IMR-90 (cell line): ENCODE measurements at regions not wholly inside any gene's neighbourhood (a gene's known extent, or its start where the extent isn't known, plus 50 kb on each side); places are given as distances from the start of the nearest gene placed in this dataset.

ENCODE experiments used
- ATAC-seq: fragments of 200-7000 bp; cut with Tn5 transposase; 2 replicates; pipeline ENCODE4 v1.9.1; 2020; ENCODE audit warnings: low read depth, mild to moderate bottlenecking, moderate library complexity
- BruUV-seq: library from RNA; stranded (reverse); fragments of 400-500 nt; replicated peaks from 2 replicates; lab custom pipeline; 2021; lab: Mats Ljungman, UMichigan
- CTCF ChIA-PET: fragments of 300-600 bp; formaldehyde crosslinking; extraction: SDS; loops from one replicate; lab custom pipeline; 2021; ENCODE audit warnings: antibody characterized with exemption; lab: Yijun Ruan, JAX
- POLR2A ChIA-PET: fragments of 300-600 bp; sonication (Branson Sonifier 250); formaldehyde crosslinking; loops from one replicate; lab custom pipeline; 2022; ENCODE audit warnings: antibody characterized with exemption; ENCODE audit not compliant: unreplicated experiment; lab: Charles Lee
- DNase-seq: peaks from one replicate; pipeline ENCODE4 v3.0.0; 2013
- H2AFZ ChIP-seq: replicated peaks from 2 replicates; pipeline ENCODE3; 2013; ENCODE audit warnings: low read length, mild to moderate bottlenecking; ENCODE audit not compliant: poor library complexity
- H2AK5ac ChIP-seq: 2 replicates; pipeline ENCODE4 v1.6.1; 2013; ENCODE audit warnings: low read depth, low read length, inconsistent platforms
- H2AK9ac ChIP-seq: replicated peaks from 2 replicates; pipeline ENCODE3; 2013; ENCODE audit warnings: mild to moderate bottlenecking, low read depth, low read length, moderate library complexity; ENCODE audit not compliant: poor library complexity
- H2BK120ac ChIP-seq: 2 replicates; pipeline ENCODE4 v1.6.1; 2013; ENCODE audit warnings: low read depth, low read length, inconsistent platforms
- H2BK15ac ChIP-seq: 3 replicates; pipeline ENCODE4 v1.6.1; 2013; ENCODE audit warnings: low read depth, low read length, inconsistent platforms
- H2BK20ac ChIP-seq: 2 replicates; pipeline ENCODE4 v1.6.1; 2013; ENCODE audit warnings: low read depth, mild to moderate bottlenecking, inconsistent platforms, low read length, moderate library complexity
- H2BK5ac ChIP-seq: 2 replicates; pipeline ENCODE4 v1.6.1; 2013; ENCODE audit warnings: mild to moderate bottlenecking, low read depth, low read length, inconsistent platforms; ENCODE audit not compliant: poor library complexity, severe bottlenecking
- H3K14ac ChIP-seq: replicated peaks from 2 replicates; pipeline ENCODE4 v1.6.1; 2013; ENCODE audit warnings: low read depth, low read length, inconsistent platforms
- H3K18ac ChIP-seq: 2 replicates; pipeline ENCODE4 v1.6.1; 2013; ENCODE audit warnings: low read depth, low read length, control low read depth
- H3K23ac ChIP-seq: 2 replicates; pipeline ENCODE4 v1.6.1; 2013; ENCODE audit warnings: low read depth, low read length, inconsistent platforms
- H3K27ac ChIP-seq: 2 replicates; pipeline ENCODE4 v1.5.1; 2013; ENCODE audit warnings: mild to moderate bottlenecking, control low read depth, low read length; ENCODE audit not compliant: insufficient read depth
- H3K27me3 ChIP-seq: 2 replicates; pipeline ENCODE4 v1.6.1; 2013; ENCODE audit warnings: low read length; ENCODE audit not compliant: control insufficient read depth, insufficient read depth
- H3K36me3 ChIP-seq: 2 replicates; pipeline ENCODE4 v1.6.1; 2013; ENCODE audit warnings: low read length, mixed read lengths; ENCODE audit not compliant: control insufficient read depth, insufficient read depth
- H3K4ac ChIP-seq: 2 replicates; pipeline ENCODE4 v1.6.1; 2013; ENCODE audit warnings: low read depth, low read length, inconsistent platforms
- H3K4me1 ChIP-seq: 2 replicates; pipeline ENCODE4 v1.6.1; 2013; ENCODE audit warnings: low read length, mixed read lengths; ENCODE audit not compliant: control insufficient read depth, insufficient read depth
- H3K4me2 ChIP-seq: 2 replicates; pipeline ENCODE4 v1.6.1; 2013; ENCODE audit warnings: low read depth, mild to moderate bottlenecking, control low read depth, low read length, moderate library complexity
- H3K4me3 ChIP-seq: 2 replicates; pipeline ENCODE4 v1.5.1; 2013; ENCODE audit warnings: low read depth, mild to moderate bottlenecking, control low read depth, low read length, moderate library complexity; ENCODE audit not compliant: insufficient read depth
- H3K56ac ChIP-seq: 2 replicates; pipeline ENCODE4 v1.6.1; 2013; ENCODE audit warnings: low read length, inconsistent platforms; ENCODE audit not compliant: insufficient read depth; ENCODE audit errors: extremely low read depth
- H3K79me1 ChIP-seq, 2 experiments: 2 replicates each; pipeline ENCODE4 v1.6.1; 2013; ENCODE audit warnings: low read length in 2 of 2, inconsistent platforms in 1 of 2, low read depth in 1 of 2
- H3K9ac ChIP-seq: 2 replicates; pipeline ENCODE4 v1.6.1; 2013; ENCODE audit warnings: low read depth, low read length, control low read depth
- H3K9me1 ChIP-seq: 2 replicates; pipeline ENCODE4 v1.6.1; 2013; ENCODE audit warnings: low read length, inconsistent platforms; ENCODE audit not compliant: insufficient read depth
- H3K9me3 ChIP-seq: 2 replicates; pipeline ENCODE4 v1.6.1; 2013; ENCODE audit warnings: low read length; ENCODE audit not compliant: control insufficient read depth, insufficient read depth
- H4K20me1 ChIP-seq: 2 replicates; pipeline ENCODE4 v1.6.1; 2013; ENCODE audit warnings: low read length, inconsistent platforms; ENCODE audit not compliant: insufficient read depth
- H4K5ac ChIP-seq: 2 replicates; pipeline ENCODE4 v1.6.1; 2013; ENCODE audit warnings: mild to moderate bottlenecking, low read depth, low read length, control low read depth
- H4K8ac ChIP-seq, 2 experiments: 2 replicates each; pipeline ENCODE4 v1.6.1; 2013; ENCODE audit warnings: low read depth in 2 of 2, low read length in 2 of 2, control low read depth in 1 of 2, inconsistent platforms in 1 of 2
- H4K91ac ChIP-seq: 2 replicates; pipeline ENCODE4 v1.6.1; 2013; ENCODE audit warnings: low read depth, low read length, inconsistent platforms; ENCODE audit not compliant: insufficient read depth
- BHLHE40 ChIP-seq: fragments of 150-350 bp; IDR thresholded peaks from 2 replicates; pipeline ENCODE4 v1.6.1; 2016; ENCODE audit warnings: mild to moderate bottlenecking, low read depth, low read length
- CEBPB ChIP-seq: IDR thresholded peaks from 2 replicates; pipeline ENCODE4 v1.6.1; 2012; ENCODE audit warnings: low read depth, low read length, improper control_type of control experiment
- CHD1 ChIP-seq: IDR thresholded peaks from 2 replicates; pipeline ENCODE4 v1.6.1; 2012; ENCODE audit warnings: low read depth, low read length, improper control_type of control experiment
- CTCF ChIP-seq: conservative IDR thresholded peaks from 2 replicates; pipeline ENCODE4 v1.5.1; 2012; ENCODE audit warnings: mild to moderate bottlenecking, low read depth, low read length, improper control_type of control experiment
- ELK1 ChIP-seq: fragments of 150-350 bp; IDR thresholded peaks from 2 replicates; pipeline ENCODE4 v1.6.1; 2016; ENCODE audit warnings: low read depth, mild to moderate bottlenecking, low read length, moderate library complexity, borderline replicate concordance
- FOS ChIP-seq: fragments of 150-350 bp; IDR thresholded peaks from 2 replicates; pipeline ENCODE4 v1.6.1; 2016; ENCODE audit warnings: low read depth, low read length
- MAFK ChIP-seq: IDR thresholded peaks from 2 replicates; pipeline ENCODE4 v1.6.1; 2012; ENCODE audit warnings: low read depth, low read length, improper control_type of control experiment
- MAZ ChIP-seq: IDR thresholded peaks from 2 replicates; pipeline ENCODE4 v1.6.1; 2012; ENCODE audit warnings: low read depth, mild to moderate bottlenecking, low read length, improper control_type of control experiment, moderate library complexity, borderline replicate concordance
- MXI1 ChIP-seq: IDR thresholded peaks from 2 replicates; pipeline ENCODE4 v1.6.1; 2012; ENCODE audit warnings: low read depth, mild to moderate bottlenecking, low read length, moderate library complexity, borderline replicate concordance
- NFE2L2 ChIP-seq: fragments of 150-350 bp; IDR thresholded peaks from 2 replicates; pipeline ENCODE4 v1.6.1; 2016; ENCODE audit warnings: low read depth, mild to moderate bottlenecking, low read length
- POLR2A ChIP-seq: IDR thresholded peaks from 2 replicates; pipeline ENCODE4 v1.6.1; 2012; ENCODE audit warnings: mild to moderate bottlenecking, low read depth, low read length
- RAD21 ChIP-seq: IDR thresholded peaks from 2 replicates; pipeline ENCODE4 v1.6.1; 2012; ENCODE audit warnings: low read length, improper control_type of control experiment
- RCOR1 ChIP-seq: IDR thresholded peaks from 2 replicates; pipeline ENCODE4 v1.6.1; 2012; ENCODE audit warnings: mild to moderate bottlenecking, low read length, improper control_type of control experiment; ENCODE audit not compliant: insufficient replicate concordance
- RFX5 ChIP-seq: IDR thresholded peaks from 2 replicates; pipeline ENCODE4 v1.8.0; 2012; ENCODE audit warnings: low read depth, mild to moderate bottlenecking, low read length, moderate library complexity
- SMC3 ChIP-seq: fragments of 150-350 bp; IDR thresholded peaks from 2 replicates; pipeline ENCODE4 v1.6.1; 2016; ENCODE audit warnings: low read depth, mild to moderate bottlenecking, antibody characterized with exemption, low read length, moderate library complexity
- USF2 ChIP-seq: fragments of 150-350 bp; IDR thresholded peaks from 2 replicates; pipeline ENCODE4 v1.6.1; 2017; ENCODE audit warnings: mild to moderate bottlenecking, antibody characterized with exemption, low read length, low read depth
- WGBS, 2 experiments: methylation state at CpG; one replicate each; pipeline versions ENCODE4 v1.1.5 to v1.1.7; 2013; ENCODE audit warnings: missing lambda C conversion rate in 2 of 2; ENCODE audit not compliant: insufficient read length in 1 of 2; ENCODE audit errors: extremely low coverage in 2 of 2; 5-methylcytosine and 5-hydroxymethylcytosine counted together
- dilution Hi-C: fragments of 300-500 bp; cut with HindIII; formaldehyde crosslinking; loops from one replicate; pipeline ENCODE4 v1.14.3; 2018; ENCODE audit warnings: low sequenced_read_pairs; ENCODE audit not compliant: unreplicated experiment
- in situ Hi-C: fragments of 300-500 bp; cut with MboI; formaldehyde crosslinking; loops from 3 replicates; pipeline ENCODE4 v1.14.3; 2019; ENCODE audit warnings: low sequenced_read_pairs, inconsistent platforms, mixed read lengths
- intact Hi-C: fragments of 100-400 bp; cut with micrococcal nuclease; formaldehyde crosslinking; loops from 2 replicates; pipeline ENCODE4 v1.10.0; 2022

GRCh38 chr3:193809106-193809505, 216.1 kb downstream of the OPA1 start:
- ChIA-PET POLR2A (no interaction called here), CTCF (no interaction called here)
- H2AK5ac ChIP-seq: no peak overlapping the region
- H2BK120ac ChIP-seq: no peak overlapping the region
- H4K8ac ChIP-seq: no peak overlapping the region
- no peak overlapping the region for H2AFZ ChIP-seq
- H3K27ac ChIP-seq: no peak overlapping the region
- no peak overlapping the region for H3K56ac ChIP-seq
- H3K18ac ChIP-seq: no peak overlapping the region
- no peak overlapping the region for H2AK9ac ChIP-seq
- no peak overlapping the region for H2BK15ac ChIP-seq
- peaks cover 45% of the 10 kb centered on the region for H3K27me3 ChIP-seq
- no peak overlapping the region for H3K4ac ChIP-seq
- ATAC-seq: no peak
- dilution Hi-C loops: no loop called here
- H3K9me1 ChIP-seq: no peaks in the 10 kb centered on the region
- in situ Hi-C loops: no loop called here
- WGBS, 2 experiments: 80% methylated on average over 1 of the region's 2 CpGs; no CpG with 5 or more reads in 1 of the 2 experiments
- H3K36me3 ChIP-seq: no peaks in the 10 kb centered on the region
- H3K9me3 ChIP-seq: no peaks in the 10 kb centered on the region
- H4K20me1 ChIP-seq: 0 out of 2 replicates have a peak, but pooled peaks cover 3% of the 10 kb centered on the region
- no peak for DNase-seq
- no peak overlapping the region for H2BK20ac ChIP-seq
- no peak overlapping the region for H4K5ac ChIP-seq
- TF ChIP-seq RAD21: no peak
- TF ChIP-seq CHD1: no peak
- no peak for TF ChIP-seq MXI1
- TF ChIP-seq RFX5: no peak
- no peak for TF ChIP-seq SMC3
- TF ChIP-seq FOS: no peak
- TF ChIP-seq CTCF: no peak
- TF ChIP-seq MAZ: no peak
- no peak for TF ChIP-seq CEBPB
- no peak for TF ChIP-seq RCOR1
- no peak for TF ChIP-seq ELK1
- TF ChIP-seq MAFK: no peak
- no peak for TF ChIP-seq BHLHE40
- TF ChIP-seq POLR2A: no peak
- TF ChIP-seq NFE2L2: no peak
- no peak for TF ChIP-seq USF2
- intact Hi-C loops: no loop called here
- no peak overlapping the region for H3K14ac ChIP-seq
- H3K4me1 ChIP-seq: no peaks in the 10 kb centered on the region
- H3K79me1 ChIP-seq: no peaks in the 10 kb centered on the region
- H3K4me3 ChIP-seq: no peak overlapping the region
- H3K4me2 ChIP-seq: no peak overlapping the region
- BruUV-seq: no TSS peak
- no peak overlapping the region for H2BK5ac ChIP-seq
- H3K23ac ChIP-seq: no peak overlapping the region
- H4K91ac ChIP-seq: no peak overlapping the region
- H3K9ac ChIP-seq: no peak overlapping the region
